ENCODE measurements at regions not wholly inside any gene's neighbourhood (a gene's known extent, or its start where the extent isn't known, plus 50 kb on each side); places are given as distances from the start of the nearest gene placed in this dataset.

DNA sequence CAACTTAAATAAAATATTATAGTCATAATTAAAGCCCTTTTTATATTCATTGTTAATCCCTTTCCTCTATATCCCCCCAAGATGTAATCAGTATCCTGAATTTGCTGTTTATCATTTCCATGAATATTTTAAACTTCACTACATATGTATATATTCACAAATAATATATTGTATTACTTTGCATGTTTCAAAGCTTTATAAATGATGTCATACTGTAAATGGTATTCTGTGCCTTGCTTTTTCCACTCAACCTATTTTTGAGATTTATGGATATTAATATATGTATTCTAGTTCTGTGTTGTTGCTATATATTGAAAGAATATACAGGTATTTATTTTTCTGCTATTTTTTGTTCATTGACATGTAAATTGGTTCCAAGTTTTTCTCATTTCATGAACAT is 173.1 kb downstream of the CCDC71L start:
- TF ChIP-seq, protein P1, sequence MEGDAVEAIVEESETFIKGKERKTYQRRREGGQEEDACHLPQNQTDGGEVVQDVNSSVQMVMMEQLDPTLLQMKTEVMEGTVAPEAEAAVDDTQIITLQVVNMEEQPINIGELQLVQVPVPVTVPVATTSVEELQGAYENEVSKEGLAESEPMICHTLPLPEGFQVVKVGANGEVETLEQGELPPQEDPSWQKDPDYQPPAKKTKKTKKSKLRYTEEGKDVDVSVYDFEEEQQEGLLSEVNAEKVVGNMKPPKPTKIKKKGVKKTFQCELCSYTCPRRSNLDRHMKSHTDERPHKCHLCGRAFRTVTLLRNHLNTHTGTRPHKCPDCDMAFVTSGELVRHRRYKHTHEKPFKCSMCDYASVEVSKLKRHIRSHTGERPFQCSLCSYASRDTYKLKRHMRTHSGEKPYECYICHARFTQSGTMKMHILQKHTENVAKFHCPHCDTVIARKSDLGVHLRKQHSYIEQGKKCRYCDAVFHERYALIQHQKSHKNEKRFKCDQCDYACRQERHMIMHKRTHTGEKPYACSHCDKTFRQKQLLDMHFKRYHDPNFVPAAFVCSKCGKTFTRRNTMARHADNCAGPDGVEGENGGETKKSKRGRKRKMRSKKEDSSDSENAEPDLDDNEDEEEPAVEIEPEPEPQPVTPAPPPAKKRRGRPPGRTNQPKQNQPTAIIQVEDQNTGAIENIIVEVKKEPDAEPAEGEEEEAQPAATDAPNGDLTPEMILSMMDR (IDR thresholded peaks at IDR 0.05; ENCODE audit: low read length): no peak
- no peak for TF ChIP-seq EZH2 (IDR thresholded peaks at IDR 0.05; ENCODE audit: borderline replicate concordance, low read length)
